ENCODE measurements at regions not wholly inside any gene's neighbourhood (a gene's known extent, or its start where the extent isn't known, plus 50 kb on each side); places are given as distances from the start of the nearest gene placed in this dataset.

DNA sequence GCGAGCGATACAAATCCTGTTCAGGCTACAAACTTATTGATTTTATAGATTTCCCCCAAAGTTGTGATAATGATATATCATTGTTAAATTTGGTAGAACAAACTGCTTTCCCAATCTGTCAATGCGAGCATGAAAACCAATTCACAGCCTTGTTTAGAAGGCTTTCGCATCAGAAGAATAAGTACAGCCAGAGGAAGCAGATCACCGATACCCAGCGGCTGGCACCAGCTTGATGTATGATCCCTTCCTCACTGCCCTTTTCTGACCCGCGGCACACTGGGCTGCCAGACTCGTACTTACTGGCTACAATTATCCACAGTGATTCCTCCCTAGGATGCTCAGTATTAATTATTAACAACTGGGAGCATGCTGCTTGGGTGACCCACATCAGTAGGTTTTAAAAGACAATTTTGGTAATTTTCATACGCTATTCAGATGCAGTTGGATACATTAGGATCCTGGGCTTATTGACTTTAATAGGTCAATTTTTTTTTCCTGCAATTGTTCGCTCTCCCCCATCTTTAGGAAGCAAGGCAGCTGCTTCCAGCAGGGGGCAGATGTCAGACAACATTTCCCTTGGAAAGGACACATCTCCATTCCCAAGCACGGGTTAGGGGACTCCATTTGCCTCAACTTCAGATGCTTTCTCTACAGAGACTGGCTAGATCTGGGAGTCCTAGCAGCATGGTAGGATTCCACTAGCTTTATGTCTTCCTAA lies 582.7 kb upstream of the PSMD7 start:
- DNase-seq, result no peak
- no peak for ATAC-seq
- CTCF ChIA-PET, result no interaction called here
- Mint-ChIP-seq H3K36me3 (no peaks in the 10 kb centered on the region), H3K4me1 (no peaks in the 10 kb centered on the region), H3K27me3 (no peaks in the 10 kb centered on the region), H3K9me3 (ENCODE audit: low read depth) (peaks cover 6% of the 10 kb centered on the region), H3K27ac (no peak overlapping the region), H3K4me3 (no peak overlapping the region)

DNA sequence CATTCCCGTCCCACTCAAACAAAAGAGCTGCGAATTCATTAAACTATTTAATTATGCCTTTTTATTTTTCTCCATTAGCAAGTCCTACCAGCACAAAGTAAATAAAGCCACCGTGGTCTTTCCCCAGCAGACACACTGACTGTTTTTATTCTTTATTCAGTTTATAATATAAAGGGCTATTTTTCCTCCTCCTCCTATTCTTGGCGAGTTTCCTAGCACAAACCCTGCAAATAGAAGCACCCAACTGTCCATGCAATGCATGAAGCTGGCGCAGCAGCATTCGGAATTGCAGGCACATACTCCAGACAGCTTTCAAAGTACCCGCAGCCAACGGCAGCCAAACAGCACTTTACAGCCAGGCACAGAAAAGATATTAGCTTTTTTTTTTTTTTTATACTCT lies 583.4 kb upstream of the PSMD7 start:
- DNase-seq (no peak), ATAC-seq (no peak)
- CTCF ChIA-PET, result no interaction called here
- Mint-ChIP-seq H3K4me1 (no peaks in the 10 kb centered on the region), H3K27ac (no peak overlapping the region), H3K4me3 (no peak overlapping the region), H3K36me3 (no peaks in the 10 kb centered on the region), H3K27me3 (no peaks in the 10 kb centered on the region), H3K9me3 (ENCODE audit: low read depth) (peaks cover 6% of the 10 kb centered on the region)

- Mint-ChIP-seq H3K27me3 (no peaks in the 10 kb centered on the region), H3K9me3 (ENCODE audit: low read depth) (peaks cover 6% of the 10 kb centered on the region), H3K27ac (no peak overlapping the region), H3K36me3 (no peaks in the 10 kb centered on the region), H3K4me3 (no peak overlapping the region), H3K4me1 (no peaks in the 10 kb centered on the region)
- DNase-seq (no peak), ATAC-seq (no peak)
- CTCF ChIA-PET, result no interaction called here
Observed at GRCh38 chr16:73711406-73712080, 585.1 kb upstream of the PSMD7 start.

DNA sequence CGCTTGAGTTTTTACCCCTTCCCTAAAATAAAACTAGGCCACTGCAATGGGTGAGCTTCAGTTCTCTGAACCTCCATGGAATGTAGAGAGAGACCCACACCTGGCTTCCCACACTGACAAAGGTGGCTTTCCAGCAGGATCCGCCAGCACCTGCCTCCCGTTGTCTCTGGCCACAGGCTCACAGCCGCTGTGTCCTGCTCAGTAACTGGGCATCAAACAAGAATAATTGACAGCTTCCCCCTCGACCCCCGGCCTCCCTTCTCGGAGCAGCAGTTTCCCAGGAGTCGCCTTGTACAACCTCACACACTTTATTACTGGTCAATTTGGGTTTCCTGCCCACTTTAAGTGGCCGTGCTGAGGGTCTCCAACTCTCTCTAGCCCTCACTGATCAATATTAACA lies 586.1 kb upstream of the PSMD7 start:
- no peak for DNase-seq
- no peak for ATAC-seq
- CTCF ChIA-PET, result no interaction called here
- H3K27me3 Mint-ChIP-seq, result no peaks in the 10 kb centered on the region
- H3K27ac Mint-ChIP-seq, result no peak overlapping the region
- no peak overlapping the region for H3K4me3 Mint-ChIP-seq
- no peaks in the 10 kb centered on the region for H3K4me1 Mint-ChIP-seq
- peaks cover 6% of the 10 kb centered on the region for H3K9me3 Mint-ChIP-seq (ENCODE audit: low read depth)
- no peaks in the 10 kb centered on the region for H3K36me3 Mint-ChIP-seq

DNA sequence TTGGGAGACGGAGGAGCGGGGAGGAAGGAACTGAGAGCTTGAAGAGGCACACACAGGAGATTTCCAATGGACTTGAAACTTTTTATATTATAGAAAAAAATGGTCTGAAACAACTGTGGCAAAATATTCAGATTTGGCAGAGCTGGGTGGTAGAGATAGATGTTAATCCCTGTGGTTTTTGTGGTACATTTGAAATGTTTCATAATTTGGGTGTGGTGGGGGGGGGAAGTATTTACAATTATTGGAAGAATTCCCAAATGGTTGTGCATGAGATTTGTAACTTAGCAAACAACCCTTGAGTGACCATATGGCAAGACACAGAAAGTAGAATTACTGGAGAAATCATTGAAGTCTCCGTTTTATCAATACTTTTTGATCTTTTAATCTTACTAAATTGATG lies 588.8 kb upstream of the PSMD7 start:
- H3K36me3 Mint-ChIP-seq, result no peaks in the 10 kb centered on the region
- DNase-seq (no peak), ATAC-seq (no peak)
- no peak overlapping the region for H3K4me3 Mint-ChIP-seq
- no peaks in the 10 kb centered on the region for H3K4me1 Mint-ChIP-seq
- H3K9me3 Mint-ChIP-seq (ENCODE audit: low read depth), result no peaks in the 10 kb centered on the region
- CTCF ChIA-PET, result no interaction called here
- no peaks in the 10 kb centered on the region for H3K27me3 Mint-ChIP-seq
- H3K27ac Mint-ChIP-seq, result no peak overlapping the region

DNA sequence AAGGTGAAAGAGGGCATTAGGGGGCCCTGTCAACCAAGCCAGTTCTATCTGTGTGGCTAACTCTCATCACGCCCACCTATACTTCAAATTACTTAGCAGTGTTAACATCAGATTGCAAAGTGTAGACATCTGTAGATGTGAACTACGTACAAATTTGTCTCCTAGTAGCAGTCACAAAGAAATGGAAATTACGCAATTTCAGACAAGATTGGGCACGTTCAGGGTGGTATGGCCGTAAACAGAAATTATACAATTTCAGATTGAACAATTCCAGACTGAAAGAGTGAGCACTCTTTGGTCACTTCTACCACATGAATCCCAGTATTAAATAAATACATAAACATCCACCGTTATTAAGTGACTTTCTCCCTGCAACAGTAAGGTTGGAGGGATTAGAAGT lies 592.7 kb upstream of the PSMD7 start:
- ATAC-seq (no peak), DNase-seq (no peak)
- H3K4me1 Mint-ChIP-seq, result no peaks in the 10 kb centered on the region
- no peak overlapping the region for H3K27ac Mint-ChIP-seq
- no peaks in the 10 kb centered on the region for H3K27me3 Mint-ChIP-seq
- H3K9me3 Mint-ChIP-seq (ENCODE audit: low read depth), result no peaks in the 10 kb centered on the region
- H3K4me3 Mint-ChIP-seq, result no peak overlapping the region
- CTCF ChIA-PET, result no interaction called here
- H3K36me3 Mint-ChIP-seq, result no peaks in the 10 kb centered on the region

DNA sequence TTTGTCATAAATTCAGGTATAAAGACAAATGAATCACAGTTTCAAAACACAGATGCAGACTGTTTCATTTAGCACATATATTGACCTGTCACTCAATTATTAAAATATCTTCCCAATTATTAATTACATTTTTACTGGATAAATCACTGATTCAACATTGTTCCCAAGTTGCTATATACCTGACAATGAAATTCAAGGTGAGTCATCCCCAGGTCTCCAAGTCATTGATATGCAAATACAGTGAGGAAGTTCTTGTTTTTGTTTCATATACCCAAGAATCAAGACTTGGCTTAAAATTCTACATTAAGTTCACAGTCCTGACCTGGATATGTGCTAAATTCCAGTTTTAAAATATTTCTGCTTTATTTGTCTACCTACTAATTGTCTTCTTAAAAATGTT lies 599.3 kb upstream of the PSMD7 start:
- ATAC-seq, result no peak
- H3K9me3 Mint-ChIP-seq (ENCODE audit: low read depth), result peaks cover 4% of the 10 kb centered on the region
- H3K27ac Mint-ChIP-seq, result no peak overlapping the region
- CTCF ChIA-PET, result no interaction called here
- no peaks in the 10 kb centered on the region for H3K27me3 Mint-ChIP-seq
- no peak for DNase-seq
- no peaks in the 10 kb centered on the region for H3K36me3 Mint-ChIP-seq
- no peak overlapping the region for H3K4me3 Mint-ChIP-seq
- H3K4me1 Mint-ChIP-seq, result no peaks in the 10 kb centered on the region

- Mint-ChIP-seq H3K4me1 (no peaks in the 10 kb centered on the region), H3K4me3 (no peak overlapping the region)
- ATAC-seq, result no peak
Observed at GRCh38 chr16:73692861-73693260, 603.8 kb upstream of the PSMD7 start.

GRCh38 chr16:73683804-73684203 lies 612.8 kb upstream of the PSMD7 start:
- H3K36me3 Mint-ChIP-seq, result no peaks in the 10 kb centered on the region
- H3K9me3 Mint-ChIP-seq (ENCODE audit: low read depth), result peaks cover 2% of the 10 kb centered on the region
- H3K4me1 Mint-ChIP-seq, result no peaks in the 10 kb centered on the region
- no peak overlapping the region for H3K4me3 Mint-ChIP-seq
- no peak overlapping the region for H3K27ac Mint-ChIP-seq
- ATAC-seq (no peak), DNase-seq (no peak)
- no peaks in the 10 kb centered on the region for H3K27me3 Mint-ChIP-seq
- CTCF ChIA-PET, result no interaction called here

More at GRCh38 chr16:73692861-73693260, 603.8 kb upstream of the PSMD7 start:
- Mint-ChIP-seq H3K27ac (no peak overlapping the region), H3K36me3 (no peaks in the 10 kb centered on the region), H3K27me3 (no peaks in the 10 kb centered on the region), H3K9me3 (ENCODE audit: low read depth) (peaks cover 6% of the 10 kb centered on the region)
- CTCF ChIA-PET, result no interaction called here
- DNase-seq, result no peak

GRCh38 chr16:73672135-73672534 lies 624.2 kb upstream of the ZFHX3 start:
- H3K36me3 Mint-ChIP-seq, result peaks cover 1% of the 10 kb centered on the region
- H3K9me3 Mint-ChIP-seq (ENCODE audit: low read depth), result peaks cover 8% of the 10 kb centered on the region
- no peak overlapping the region for H3K27ac Mint-ChIP-seq
- H3K27me3 Mint-ChIP-seq, result no peaks in the 10 kb centered on the region
- no peak overlapping the region for H3K4me3 Mint-ChIP-seq
- H3K4me1 Mint-ChIP-seq, result no peaks in the 10 kb centered on the region
- ATAC-seq, result no peak
- CTCF ChIA-PET, result no interaction called here
- no peak for DNase-seq

GRCh38 chr16:73670836-73671820 lies 623.2 kb upstream of the ZFHX3 start:
- DNase-seq (no peak), ATAC-seq (no peak)
- CTCF ChIA-PET, result no interaction called here
- H3K27ac Mint-ChIP-seq, result no peak overlapping the region
- H3K4me3 Mint-ChIP-seq, result no peak overlapping the region
- no peaks in the 10 kb centered on the region for H3K27me3 Mint-ChIP-seq
- peaks cover 1% of the 10 kb centered on the region for H3K36me3 Mint-ChIP-seq
- no peaks in the 10 kb centered on the region for H3K4me1 Mint-ChIP-seq
- H3K9me3 Mint-ChIP-seq (ENCODE audit: low read depth), result peaks cover 10% of the 10 kb centered on the region

DNA sequence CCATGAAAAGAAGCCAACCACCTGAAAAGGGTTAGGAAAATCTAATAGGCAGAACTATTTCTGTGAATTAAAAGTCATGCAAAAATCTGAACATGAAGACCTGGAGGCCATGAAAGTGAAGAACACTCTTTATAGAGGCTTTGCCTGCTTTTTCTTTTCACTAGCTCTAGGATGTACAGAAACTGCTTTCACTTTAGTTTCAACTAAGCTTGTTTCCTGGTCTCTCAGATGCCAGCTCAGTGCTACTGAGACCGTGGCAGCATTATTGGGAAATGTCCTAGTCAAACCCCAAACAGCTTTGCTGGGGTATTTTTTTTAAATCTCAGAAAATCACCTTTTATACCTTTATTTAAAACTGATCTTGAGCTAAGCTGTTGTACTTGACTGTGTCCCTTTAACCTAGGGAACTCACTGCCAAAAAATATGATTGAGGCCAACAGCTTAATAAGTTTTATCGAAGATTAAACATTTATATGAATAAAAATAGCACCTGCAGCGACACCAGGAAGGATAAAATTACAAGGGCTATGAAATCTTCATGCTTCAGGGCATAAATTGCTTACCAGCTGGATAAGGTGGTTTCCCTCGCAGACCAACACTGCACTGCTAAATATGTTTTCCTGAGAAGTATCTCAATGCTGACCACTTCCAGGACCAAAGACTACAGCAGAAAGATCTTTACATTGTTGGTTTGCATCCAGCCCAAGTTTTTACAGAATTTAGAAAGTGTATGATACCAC lies 621.8 kb upstream of the ZFHX3 start:
- Mint-ChIP-seq H3K36me3 (peaks cover 1% of the 10 kb centered on the region), H3K4me1 (no peaks in the 10 kb centered on the region), H3K27ac (no peak overlapping the region), H3K27me3 (no peaks in the 10 kb centered on the region), H3K4me3 (no peak overlapping the region), H3K9me3 (ENCODE audit: low read depth) (peaks cover 11% of the 10 kb centered on the region)
- DNase-seq, result no peak
- CTCF ChIA-PET, result no interaction called here
- ATAC-seq, result no peak

- no peaks in the 10 kb centered on the region for H3K4me1 Mint-ChIP-seq
- DNase-seq (no peak), ATAC-seq (no peak)
- H3K9me3 Mint-ChIP-seq (ENCODE audit: low read depth), result peaks cover 11% of the 10 kb centered on the region
- H3K4me3 Mint-ChIP-seq, result no peak overlapping the region
- peaks cover 1% of the 10 kb centered on the region for H3K36me3 Mint-ChIP-seq
- CTCF ChIA-PET, result no interaction called here
- no peaks in the 10 kb centered on the region for H3K27me3 Mint-ChIP-seq
- no peak overlapping the region for H3K27ac Mint-ChIP-seq
Observed at GRCh38 chr16:73663720-73664119, 615.8 kb upstream of the ZFHX3 start.
